DMS114 treated with DMSO at 0.1 percent for 48 hours (cell line): ENCODE measurements at regions not wholly inside any gene's neighbourhood (a gene's known extent, or its start where the extent isn't known, plus 50 kb on each side); places are given as distances from the start of the nearest gene placed in this dataset.

Experiments
- DNase-seq: peaks from one replicate; lab custom pipeline; 2025; ENCODE audit not compliant: unreplicated experiment; lab: John Stamatoyannopoulos, UW

GRCh38 chr12:24231298-24231697 is 281.8 kb upstream of the SOX5 start:
- no peak for DNase-seq

DNA sequence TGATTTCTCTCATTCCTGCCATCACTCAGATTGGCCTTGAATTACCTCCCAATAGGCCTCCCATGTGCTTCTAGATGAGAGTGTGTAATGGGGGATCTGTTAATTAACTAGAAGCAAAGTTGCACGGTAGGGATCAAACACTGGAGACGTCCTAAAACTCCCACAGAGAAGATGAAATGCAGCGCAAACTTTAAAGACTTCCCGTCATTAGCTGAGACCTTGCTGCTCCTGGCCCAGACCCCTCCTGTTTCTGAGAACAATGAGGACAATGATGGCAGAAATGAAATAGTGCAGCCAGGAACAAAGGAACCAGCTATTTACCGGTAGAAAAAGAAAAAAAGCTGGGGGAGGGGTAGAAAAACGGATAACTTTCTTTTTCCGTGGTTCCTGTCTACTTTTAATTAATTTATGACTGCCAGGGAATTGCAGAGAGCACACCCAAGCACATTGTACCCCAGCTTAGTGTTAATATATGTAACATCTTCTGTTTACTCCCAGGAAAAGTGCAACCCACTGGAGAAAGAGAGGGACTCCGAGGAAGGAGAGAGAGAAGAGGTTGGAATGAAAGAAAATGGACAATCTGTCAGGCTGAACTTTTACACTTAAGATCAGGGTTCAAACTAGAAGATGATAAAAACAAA is 280.7 kb upstream of the SOX5 start:
- DNase-seq: no peak

GRCh38 chr12:24229031-24229700 is 279.7 kb upstream of the SOX5 start:
- DNase-seq: no peak

DNA sequence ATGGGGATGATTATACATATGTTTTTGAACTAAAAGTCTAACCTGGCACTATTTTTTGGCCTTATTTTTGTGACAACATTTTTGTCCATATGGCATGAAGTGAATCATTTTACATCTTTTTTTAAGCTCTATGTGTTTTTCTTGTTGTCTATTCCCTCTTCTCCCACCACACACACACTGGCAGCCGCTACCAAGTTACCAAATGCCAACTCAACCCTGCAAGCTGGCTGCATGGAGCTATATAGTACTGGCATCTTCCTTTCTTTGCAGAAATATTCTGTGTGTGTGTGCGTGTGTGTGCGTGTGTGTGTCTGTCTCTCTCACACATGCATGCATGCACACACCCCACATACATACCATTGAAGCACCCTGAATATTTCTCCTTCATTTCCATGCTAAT is 278.9 kb upstream of the SOX5 start:
- no peak for DNase-seq

DNA sequence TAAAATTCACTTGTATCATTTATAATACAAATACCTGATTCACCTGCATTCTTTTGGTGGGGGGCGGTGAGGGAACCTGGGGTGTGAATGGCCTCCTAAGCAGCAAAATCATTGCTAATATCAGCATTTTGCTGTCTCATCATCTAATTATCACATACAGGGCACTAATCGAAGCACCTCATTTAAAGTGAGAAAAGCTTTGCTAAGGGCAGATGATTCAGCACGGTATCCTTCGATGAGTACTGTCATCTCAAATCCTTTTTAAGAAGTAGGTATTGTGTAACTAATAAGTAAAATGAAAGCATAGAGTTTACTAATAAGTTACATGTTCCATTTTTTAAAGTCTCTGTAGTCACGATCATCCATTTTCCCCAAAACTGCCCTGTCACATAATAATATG is 278.1 kb upstream of the SOX5 start:
- DNase-seq: no peak

GRCh38 chr12:24226745-24227350 is 277.4 kb upstream of the SOX5 start:
- DNase-seq: no peak

DNA sequence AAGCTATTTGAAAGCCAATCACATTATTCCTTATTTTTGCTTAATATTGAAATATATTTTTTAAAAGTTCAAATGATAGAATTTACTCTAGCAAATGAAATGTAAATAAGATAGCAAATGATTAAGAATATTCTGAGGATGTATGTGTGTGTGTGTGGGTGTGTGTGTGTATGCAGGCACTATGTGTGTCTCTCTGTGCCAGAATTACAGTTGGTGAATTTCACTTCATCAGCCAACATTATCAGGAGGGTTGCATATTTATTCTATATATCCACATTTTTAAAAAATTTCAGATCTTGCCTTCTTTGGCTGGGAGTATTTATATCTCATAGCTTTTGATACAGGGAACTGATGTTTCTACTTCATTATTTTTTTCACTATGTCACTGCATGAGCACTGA is 274.9 kb upstream of the SOX5 start:
- no peak for DNase-seq

DNA sequence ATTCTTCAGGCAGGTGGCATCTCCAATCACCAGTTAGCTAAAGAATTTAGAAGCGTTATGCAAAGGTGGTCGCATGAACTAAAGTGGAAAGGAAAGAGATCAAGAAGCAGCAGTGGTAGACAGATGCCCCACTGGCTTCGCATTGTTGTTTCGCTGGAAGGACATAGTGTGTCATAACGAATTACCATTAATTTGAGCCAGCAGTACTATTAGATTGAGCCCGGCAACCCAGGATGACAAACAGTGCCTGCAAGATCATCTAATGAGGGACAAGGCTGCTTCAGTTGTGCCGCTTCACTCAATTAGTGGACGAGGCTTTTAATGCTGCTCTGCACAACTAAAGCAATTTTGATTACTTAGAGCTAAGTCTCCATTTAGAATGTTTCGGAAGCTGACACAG is 274.5 kb upstream of the SOX5 start:
- no peak for DNase-seq

DNA sequence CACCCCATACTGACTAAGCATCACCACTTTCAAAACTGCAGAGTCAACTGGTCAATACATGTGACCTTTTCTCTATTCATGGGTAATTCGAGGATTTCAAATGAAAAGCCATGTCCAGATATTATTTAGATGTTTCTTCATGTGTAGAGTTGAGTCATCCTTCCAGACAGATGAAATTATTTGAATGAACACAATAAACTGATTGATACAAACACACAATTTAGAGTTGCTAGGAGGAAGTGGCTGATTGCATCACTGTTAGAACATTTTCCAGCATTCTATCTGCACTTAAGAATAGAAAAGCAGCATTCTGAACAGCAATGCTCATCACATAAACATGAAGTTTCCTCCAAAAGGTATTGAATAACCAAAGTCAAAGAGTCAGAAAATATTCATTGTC is 273.5 kb upstream of the SOX5 start:
- DNase-seq: no peak

DNA sequence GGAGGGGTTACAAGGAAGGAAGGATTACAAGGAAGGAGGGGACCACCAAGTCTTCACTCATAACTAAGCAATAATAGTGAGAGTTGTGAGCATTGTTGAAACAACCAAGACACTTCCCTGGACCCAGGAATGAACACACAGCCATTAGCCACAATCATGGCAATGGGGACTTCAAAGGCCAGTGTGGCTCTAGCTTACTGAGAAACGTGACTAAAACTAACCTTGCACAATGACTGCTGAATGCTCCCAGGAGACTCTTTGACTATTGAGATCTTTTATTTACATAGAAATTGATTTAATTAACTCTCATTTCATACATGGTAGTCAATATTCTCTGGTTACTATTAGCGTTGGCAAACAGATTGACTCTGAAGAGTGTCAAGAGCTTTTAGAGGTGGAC is 263.0 kb upstream of the SOX5 start:
- DNase-seq: no peak

GRCh38 chr12:24206621-24207020 is 257.2 kb upstream of the SOX5 start:
- DNase-seq: no peak

GRCh38 chr12:24201258-24201970 is 251.9 kb upstream of the SOX5 start:
- DNase-seq: no peak

- no peak for DNase-seq
Observed at GRCh38 chr12:24200010-24200409, 250.5 kb upstream of the SOX5 start.

GRCh38 chr12:24198936-24199671 is 249.6 kb upstream of the SOX5 start:
- DNase-seq: no peak

DNA sequence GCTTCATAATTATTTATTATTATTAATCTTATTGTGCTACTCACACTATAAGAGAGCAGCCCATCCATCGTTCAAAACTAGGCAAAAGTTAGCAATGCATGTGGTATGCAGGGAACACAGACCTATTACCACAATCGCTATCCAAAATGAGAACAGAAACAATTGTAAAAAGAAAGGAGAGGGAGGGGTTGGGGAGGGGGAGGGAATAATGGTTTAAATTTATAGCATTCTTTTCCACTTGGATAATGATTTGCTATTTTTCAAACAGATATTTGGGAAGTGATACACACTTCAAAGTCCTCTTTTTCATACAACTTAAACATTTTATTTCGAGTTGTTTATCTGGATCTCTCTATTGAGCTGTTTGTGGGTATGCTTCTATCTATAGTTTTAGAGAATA is 248.6 kb upstream of the SOX5 start:
- DNase-seq: no peak

GRCh38 chr12:24197532-24197931 is 248.1 kb upstream of the SOX5 start:
- DNase-seq: no peak

DNA sequence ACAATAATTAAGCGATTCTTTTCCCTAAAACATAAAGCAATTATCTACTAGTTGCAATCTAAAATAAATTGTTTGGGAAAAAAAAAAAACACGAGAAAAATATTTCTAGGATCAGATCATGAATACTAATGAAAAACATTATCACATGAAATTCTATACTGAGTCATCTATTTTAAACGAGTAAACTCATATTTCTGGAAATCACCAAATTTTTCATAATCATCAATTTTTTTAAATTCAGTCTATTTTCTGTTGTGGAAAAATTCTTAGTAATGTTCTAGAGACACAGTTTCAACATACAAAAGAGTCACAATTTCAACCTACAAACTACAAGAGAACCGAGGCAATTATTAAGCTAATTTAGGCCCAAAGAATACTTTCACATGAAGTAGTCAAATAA is 245.6 kb upstream of the SOX5 start:
- DNase-seq: no peak

DNA sequence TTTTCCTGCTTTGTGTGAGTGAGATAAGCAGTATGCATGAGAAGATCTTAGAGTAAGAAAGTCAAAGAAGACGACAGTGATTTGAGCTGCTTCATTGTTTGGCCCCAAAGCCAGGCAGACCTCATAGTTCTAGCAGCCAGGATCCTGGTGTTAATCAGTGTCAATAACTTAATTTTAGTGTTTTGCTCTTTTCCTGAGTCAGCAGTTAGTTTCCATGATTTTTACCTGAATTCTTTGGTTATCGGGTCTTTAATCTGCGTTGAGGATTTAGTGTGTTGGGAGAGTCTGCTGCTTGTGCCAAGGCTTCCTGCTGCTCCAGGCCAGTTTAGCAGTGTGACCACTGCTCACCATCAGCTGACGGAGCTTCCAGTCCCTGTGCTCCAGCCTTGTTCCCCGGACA is 241.6 kb upstream of the SOX5 start:
- DNase-seq: no peak

- no peak for DNase-seq
Observed at GRCh38 chr12:24185782-24186181, 236.3 kb upstream of the SOX5 start.

GRCh38 chr12:24177889-24178288 is 228.4 kb upstream of the SOX5 start:
- DNase-seq: no peak

DNA sequence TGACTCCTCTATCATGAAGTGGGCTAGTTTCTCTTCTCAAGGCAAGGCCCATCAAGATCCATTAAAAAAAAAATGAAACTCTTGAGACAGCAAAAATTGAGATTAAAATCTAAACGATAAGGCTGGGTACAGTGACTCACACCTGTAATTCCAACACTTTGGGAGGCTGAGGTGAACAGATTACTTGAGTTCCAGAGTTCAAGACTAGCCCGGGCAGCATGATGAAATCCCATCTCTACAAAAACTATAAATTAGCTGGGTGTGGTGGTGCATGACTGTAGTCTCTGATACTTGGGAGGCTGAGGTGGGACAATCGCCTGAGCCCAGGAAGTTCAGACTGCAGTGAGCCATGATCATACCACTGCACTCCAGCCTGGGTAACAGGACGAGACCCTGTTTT is 226.5 kb upstream of the SOX5 start:
- DNase-seq: no peak
